ENCODE measurements at regions not wholly inside any gene's neighbourhood (a gene's known extent, or its start where the extent isn't known, plus 50 kb on each side); places are given as distances from the start of the nearest gene placed in this dataset.

GRCh38 chr7:24372961-24373955 is 89.3 kb downstream of the NPY start:
- H3K4me3 ChIP-seq (replicated peaks; ENCODE audit: insufficient read depth, low read length) = no peak overlapping the region
- H3K27me3 ChIP-seq (ENCODE audit: insufficient read depth, poor library complexity, severe bottlenecking) = no peaks in the 10 kb centered on the region
- TF ChIP-seq SPI1 (IDR thresholded peaks at IDR 0.05; ENCODE audit: borderline replicate concordance, low read depth) (no peak), REST (IDR thresholded peaks at IDR 0.05; ENCODE audit: insufficient replicate concordance, low read depth) (no peak), CTCF (IDR thresholded peaks at IDR 0.05; ENCODE audit: insufficient read depth, low read length) (no peak), GABPA (IDR thresholded peaks at IDR 0.05; ENCODE audit: low read depth) (no peak), POLR2AphosphoS5 (IDR thresholded peaks at IDR 0.05; ENCODE audit: low read depth) (no peak)
- no peak overlapping the region for H3K27ac ChIP-seq (replicated peaks)
- no peak for DNase-seq (ENCODE audit: low read depth in 1 of 2, low spot score in 1 of 2)

- no peak overlapping the region for H3K4me3 ChIP-seq (replicated peaks; ENCODE audit: insufficient read depth, low read length)
- no peaks in the 10 kb centered on the region for H3K27me3 ChIP-seq (ENCODE audit: insufficient read depth, poor library complexity, severe bottlenecking)
- H3K27ac ChIP-seq (replicated peaks) = no peak overlapping the region
- TF ChIP-seq SPI1 (IDR thresholded peaks at IDR 0.05; ENCODE audit: borderline replicate concordance, low read depth) = no peak
- no peak for TF ChIP-seq GABPA (IDR thresholded peaks at IDR 0.05; ENCODE audit: low read depth)
- TF ChIP-seq REST (IDR thresholded peaks at IDR 0.05; ENCODE audit: insufficient replicate concordance, low read depth) = no peak
- TF ChIP-seq POLR2AphosphoS5 (IDR thresholded peaks at IDR 0.05; ENCODE audit: low read depth) = no peak
- TF ChIP-seq CTCF (IDR thresholded peaks at IDR 0.05; ENCODE audit: insufficient read depth, low read length) = no peak
- no peak for DNase-seq (ENCODE audit: low read depth in 1 of 2, low spot score in 1 of 2)
Measured at GRCh38 chr7:24378871-24379616, 95.1 kb downstream of the NPY start.

GRCh38 chr7:24381894-24382505 is 98.0 kb downstream of the NPY start:
- TF ChIP-seq GABPA (IDR thresholded peaks at IDR 0.05; ENCODE audit: low read depth) (no peak), POLR2AphosphoS5 (IDR thresholded peaks at IDR 0.05; ENCODE audit: low read depth) (no peak), CTCF (IDR thresholded peaks at IDR 0.05; ENCODE audit: insufficient read depth, low read length) (no peak), REST (IDR thresholded peaks at IDR 0.05; ENCODE audit: insufficient replicate concordance, low read depth) (no peak), SPI1 (IDR thresholded peaks at IDR 0.05; ENCODE audit: borderline replicate concordance, low read depth) (no peak)
- no peak overlapping the region for H3K4me3 ChIP-seq (replicated peaks; ENCODE audit: insufficient read depth, low read length)
- no peak overlapping the region for H3K27ac ChIP-seq (replicated peaks)
- H3K27me3 ChIP-seq (ENCODE audit: insufficient read depth, poor library complexity, severe bottlenecking) = no peaks in the 10 kb centered on the region
- DNase-seq (ENCODE audit: low read depth in 1 of 2, low spot score in 1 of 2) = no peak
